G401.6 (cell line): ENCODE measurements at regions not wholly inside any gene's neighbourhood (a gene's known extent, or its start where the extent isn't known, plus 50 kb on each side); places are given as distances from the start of the nearest gene placed in this dataset.

ENCODE experiments used
- FAIRE-seq: peaks from 2 replicates; lab custom pipeline; 2012; peaks lifted over from hg19 to GRCh38; lab: Jason Lieb, UNC

- no peak for FAIRE-seq
These were observed 57.9 kb downstream of the NPY start for GRCh38 chr7:24341691-24342413.

DNA sequence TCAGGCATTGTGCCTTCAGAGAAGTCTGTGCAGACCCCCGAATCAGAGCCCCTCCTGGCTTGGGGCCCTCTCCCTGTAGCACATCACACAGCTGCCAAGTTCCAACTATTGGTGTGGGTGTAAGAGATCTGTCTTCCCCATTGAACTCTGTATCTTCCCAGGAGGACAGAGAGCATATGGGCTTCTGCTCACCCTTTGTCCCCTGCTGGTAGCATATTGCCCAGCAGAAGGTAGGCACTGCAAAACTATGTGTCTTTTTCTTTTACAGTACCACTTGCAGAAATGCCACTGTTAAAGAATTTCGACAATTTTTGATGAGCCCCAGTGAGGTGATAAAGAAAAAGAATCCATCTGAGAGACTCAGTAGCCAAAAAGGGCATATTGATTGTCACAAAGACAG, 59.6 kb downstream of the NPY start:
- FAIRE-seq, result no peak

GRCh38 chr7:24346129-24346528, 62.1 kb downstream of the NPY start:
- no peak for FAIRE-seq

DNA sequence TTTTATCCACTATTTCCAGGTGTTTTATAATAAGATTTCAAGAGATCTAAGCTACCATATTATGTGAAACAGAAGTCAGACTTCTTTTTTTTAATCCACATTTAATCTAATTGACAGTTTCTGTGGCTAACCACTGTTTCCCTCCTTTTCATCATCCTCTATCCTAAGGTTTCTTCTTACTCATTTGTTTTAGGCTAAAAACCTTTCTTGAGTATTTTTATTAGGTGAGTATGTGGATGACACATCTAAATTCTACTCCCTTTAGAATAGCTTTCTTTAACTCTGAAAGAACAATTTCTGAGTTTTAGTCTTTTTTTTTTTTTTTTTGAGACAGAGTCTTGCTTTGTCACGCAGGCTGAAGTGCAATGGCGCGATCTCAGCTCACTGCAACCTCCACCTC, 62.7 kb downstream of the NPY start:
- no peak for FAIRE-seq

DNA sequence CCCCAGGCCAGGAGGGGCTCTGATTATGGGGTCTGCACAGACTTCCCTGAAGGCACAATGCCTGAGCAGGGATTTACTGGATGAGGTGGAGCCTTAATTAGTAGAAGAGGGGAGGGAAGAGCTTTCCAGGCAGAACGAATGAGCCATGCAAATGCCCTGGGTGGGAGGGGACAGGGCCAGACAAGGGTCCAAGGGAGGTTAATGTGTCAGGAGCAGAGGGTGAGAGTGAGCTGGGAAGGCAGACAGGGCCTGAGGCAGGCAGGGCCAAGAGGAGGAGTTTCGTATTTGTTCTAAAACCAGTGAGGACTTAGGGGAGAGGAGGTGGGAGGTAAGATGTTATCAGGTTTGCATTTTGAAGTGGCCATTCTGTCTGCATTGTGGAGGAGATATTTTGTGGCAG, 65.3 kb downstream of the NPY start:
- no peak for FAIRE-seq

GRCh38 chr7:24354456-24354855, 70.5 kb downstream of the NPY start:
- no peak for FAIRE-seq

GRCh38 chr7:24356718-24357386, 72.9 kb downstream of the NPY start:
- FAIRE-seq, result no peak

DNA sequence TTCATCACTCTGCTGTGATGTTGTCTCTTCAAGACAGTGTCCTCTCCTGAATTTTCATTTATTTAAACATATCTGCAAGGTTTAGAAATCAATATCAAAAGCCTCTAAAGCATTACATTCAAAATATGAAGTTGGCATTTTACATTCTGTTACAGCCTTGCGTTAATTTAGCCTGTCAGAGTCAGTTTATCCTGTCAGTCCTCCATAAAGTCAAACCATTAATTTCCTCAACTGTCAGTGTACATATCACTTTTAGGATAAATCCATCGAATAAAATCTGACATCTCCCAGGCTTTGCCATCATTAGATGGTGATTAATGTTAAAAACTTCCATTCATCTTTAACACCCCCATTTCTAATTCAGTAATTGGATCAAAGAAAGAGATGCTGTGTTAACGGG, 77.0 kb downstream of the NPY start:
- no peak for FAIRE-seq

DNA sequence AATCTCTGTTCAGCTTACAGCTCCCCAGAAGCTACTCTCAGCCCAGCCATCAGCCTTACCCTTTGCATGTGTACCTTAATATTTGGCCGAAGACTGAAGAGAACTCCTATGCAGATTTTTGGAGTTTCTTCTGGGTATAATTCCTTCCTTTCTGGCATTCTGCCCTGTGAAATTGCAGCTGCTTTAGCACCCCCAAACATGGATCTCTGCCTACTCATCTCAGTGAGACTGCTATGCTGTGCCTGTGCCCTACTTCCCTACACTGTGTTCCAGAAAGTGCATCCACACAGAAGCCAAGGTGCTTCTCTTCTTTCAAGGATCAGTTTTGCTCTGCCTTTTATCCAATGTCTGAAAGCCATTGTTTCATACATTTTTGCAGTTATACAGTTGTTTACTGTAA, 81.6 kb downstream of the NPY start:
- no peak for FAIRE-seq

DNA sequence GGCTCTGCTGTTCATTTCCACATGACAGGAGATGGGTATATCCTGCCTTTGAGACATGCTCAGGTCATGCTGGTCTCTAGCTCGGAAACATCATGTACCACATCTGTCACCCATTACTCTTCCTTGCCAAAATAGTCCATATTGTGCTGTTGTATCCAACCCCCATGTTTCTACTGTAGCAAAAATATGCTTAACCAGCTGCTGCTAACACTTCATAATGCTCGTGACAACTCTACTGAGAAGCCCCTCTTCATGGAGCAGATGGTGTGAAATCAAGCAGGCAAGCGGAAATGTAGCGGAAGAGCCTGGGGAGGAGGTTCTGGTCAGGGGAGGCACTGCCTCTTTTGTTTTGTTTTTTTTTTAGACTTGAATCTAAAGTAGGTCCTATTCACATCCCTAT, 82.9 kb downstream of the NPY start:
- no peak for FAIRE-seq

DNA sequence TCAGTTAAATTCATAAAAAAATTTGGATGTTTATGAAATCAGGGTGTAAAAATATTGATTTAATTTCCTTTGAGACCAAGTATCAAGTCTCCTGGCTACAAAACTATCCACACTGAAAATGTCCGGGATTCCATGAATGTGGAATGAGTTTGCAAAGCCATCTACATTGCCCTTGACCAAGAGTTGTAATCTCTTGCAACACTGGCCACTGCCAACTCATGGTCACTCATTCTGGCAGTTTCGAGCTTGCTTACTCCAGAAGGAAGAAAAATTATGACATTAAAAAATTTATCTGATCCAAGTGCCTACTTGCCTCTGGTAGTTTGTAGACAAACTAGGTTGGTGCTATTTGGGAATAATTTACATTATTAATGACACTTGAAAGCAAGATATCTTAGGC, 84.2 kb downstream of the NPY start:
- FAIRE-seq, result no peak

DNA sequence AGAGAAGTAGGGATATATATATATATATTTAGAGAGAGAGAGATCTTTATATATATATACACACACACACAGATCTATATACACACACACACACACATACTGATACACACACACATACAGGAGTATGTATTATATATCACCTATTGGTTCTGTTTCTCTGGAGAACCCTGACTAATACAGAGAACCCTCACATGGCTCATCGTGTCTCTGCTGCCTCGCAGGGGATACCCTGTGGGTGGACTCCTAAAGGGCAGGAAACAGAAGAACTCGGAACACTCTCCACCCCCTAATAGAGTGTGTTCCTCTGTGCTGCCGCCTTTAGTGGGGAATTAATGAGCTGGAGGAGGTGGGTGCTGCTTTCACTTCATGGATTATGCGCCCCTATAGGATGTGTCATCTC, 86.6 kb downstream of the NPY start:
- no peak for FAIRE-seq

GRCh38 chr7:24372961-24373955, 89.3 kb downstream of the NPY start:
- no peak for FAIRE-seq

DNA sequence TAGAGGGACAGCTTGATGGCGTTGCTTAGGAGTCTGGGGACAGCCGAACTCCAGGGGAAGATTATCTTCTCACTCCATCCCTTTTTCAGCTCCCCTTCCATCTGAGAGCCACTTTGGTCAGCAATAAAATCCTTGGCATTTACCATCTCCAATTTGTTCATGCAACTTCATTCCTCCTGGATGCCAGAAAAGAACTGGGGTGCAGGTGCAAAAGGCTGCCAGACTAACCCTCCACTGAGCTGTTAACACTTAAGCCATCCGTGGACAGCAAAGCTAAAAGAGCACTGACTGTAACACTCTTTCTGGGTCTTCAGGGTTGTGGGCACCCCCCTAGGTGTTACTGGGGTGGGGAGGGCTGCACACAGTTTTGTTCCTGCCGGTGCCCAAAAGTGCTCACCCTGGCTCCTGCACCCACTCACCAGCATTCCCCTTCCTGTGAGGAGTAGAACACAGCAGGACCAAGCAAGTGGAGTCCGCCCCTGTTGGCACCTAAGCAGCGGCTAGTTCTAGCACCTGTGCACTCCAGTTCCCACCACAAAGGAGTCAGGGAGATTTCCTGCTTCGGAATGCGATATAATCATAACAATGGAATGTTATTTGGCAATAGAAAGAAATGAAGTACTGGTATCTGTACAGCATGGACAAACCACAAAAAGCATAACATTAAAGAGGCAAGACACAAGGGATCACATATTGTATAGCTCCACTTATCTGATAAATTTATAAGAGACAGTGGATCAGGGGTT, 95.1 kb downstream of the NPY start:
- no peak for FAIRE-seq

- FAIRE-seq, result peak; percentile 80
These were observed 98.0 kb downstream of the NPY start for GRCh38 chr7:24381894-24382505.

DNA sequence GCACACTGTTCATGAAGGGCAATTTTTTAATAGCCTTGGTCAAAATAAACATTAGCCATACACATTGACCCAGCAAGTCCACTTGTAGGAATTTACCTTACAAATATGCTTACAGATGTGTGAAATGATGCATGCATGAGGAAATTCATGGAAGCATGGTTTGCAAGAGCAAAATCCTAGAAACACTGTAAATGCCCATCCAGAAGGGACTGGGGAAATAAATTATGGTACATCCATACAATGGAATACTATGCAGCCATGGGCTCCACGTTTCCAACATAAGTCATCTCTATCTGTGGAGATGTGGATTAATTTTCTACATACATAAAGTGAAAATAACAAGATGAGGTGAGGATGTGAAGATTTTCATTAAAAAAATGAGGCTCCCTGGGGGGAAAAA, 99.1 kb downstream of the NPY start:
- no peak for FAIRE-seq

- FAIRE-seq, result no peak
These were observed 100.5 kb downstream of the NPY start for GRCh38 chr7:24384362-24385030.

- no peak for FAIRE-seq
These were observed 104.2 kb downstream of the NPY start for GRCh38 chr7:24388212-24388611.

DNA sequence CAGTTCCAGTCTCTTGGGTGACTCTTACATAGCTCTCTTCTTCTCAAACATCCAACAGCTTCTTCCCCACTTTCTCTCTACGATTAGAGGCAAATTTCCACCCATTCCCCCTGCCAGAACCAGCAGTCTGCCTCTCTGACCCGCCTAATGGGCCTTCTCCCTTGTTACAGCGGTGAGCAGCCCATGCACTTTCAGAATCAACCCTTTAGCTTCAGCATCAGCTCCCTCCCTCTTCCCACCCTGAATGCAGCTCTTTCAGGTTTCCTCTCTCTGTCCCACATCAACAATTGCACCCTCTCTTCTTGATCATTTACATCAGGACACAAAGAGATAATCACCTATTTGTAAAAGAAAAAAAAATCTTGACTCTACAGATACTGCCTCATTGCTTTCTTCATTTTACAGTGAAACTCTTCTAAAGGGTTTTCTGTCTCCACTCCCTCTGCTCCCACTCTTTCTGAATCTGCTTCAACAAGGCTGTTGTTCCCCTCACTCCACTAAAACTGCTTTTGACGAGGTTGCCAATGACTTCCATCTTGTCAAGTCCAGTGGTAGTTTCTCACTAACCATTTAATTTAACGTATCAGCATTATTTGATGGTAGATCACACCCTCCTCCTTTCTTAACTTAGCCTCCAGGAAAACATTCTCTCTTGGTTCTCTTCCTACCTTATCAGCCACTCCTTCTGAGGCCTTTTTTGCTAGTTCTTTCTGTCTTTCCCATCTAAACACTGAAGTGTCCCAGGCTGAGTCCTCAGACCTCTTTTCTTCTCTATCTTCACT, 106.6 kb downstream of the NPY start:
- no peak for FAIRE-seq

- no peak for FAIRE-seq
These were observed 108.8 kb downstream of the NPY start for GRCh38 chr7:24392774-24393173.
